GM18508 (cell line): ENCODE measurements at regions not wholly inside any gene's neighbourhood (a gene's known extent, or its start where the extent isn't known, plus 50 kb on each side); places are given as distances from the start of the nearest gene placed in this dataset.

Experiments
- ATAC-seq: cut with Tn5 transposase; IDR thresholded peaks from one replicate; pipeline ENCODE4 v1.9.1; 2021; ENCODE audit warnings: moderate number of reproducible peaks; ENCODE audit not compliant: insufficient read depth, unreplicated experiment

DNA sequence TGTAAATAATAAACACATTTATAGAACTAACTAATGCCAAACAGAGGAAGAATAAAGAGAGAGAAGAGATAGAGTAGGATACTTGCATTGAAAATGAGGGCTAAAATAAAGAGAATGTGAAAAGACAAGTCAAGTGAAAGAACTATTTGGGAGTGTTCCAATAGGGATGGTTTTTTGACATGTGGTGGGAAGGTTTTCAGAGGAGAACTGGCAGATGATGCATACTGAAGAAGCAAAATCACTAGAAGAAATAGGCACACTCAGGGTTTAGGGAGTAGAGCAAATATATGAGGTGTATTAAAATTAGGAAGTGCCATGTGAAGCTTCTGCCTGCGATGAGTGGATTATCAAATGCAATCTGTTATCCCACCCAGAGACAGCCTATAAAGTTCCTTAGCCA lies 744.8 kb downstream of the REEP3 start:
- no peak for ATAC-seq

DNA sequence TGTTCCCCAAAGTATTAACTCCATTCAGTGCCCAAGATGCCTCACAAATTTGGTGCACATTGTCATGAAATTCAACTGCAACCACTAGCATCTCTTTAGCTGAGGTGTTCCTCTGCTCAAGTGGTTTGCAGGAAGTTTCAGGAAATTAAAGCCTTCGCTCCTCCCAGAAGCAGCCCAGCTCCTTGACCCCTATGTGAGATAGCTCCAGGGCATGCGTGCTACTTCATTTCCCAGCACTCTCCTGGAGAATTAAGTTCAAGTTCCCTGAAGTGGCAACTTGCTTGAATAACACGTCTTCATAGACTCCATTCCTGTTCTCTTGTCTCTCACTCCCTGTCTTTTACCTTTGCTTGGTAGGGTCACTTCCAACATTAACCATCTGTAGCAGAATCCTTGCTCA lies 750.3 kb downstream of the REEP3 start:
- ATAC-seq: no peak

DNA sequence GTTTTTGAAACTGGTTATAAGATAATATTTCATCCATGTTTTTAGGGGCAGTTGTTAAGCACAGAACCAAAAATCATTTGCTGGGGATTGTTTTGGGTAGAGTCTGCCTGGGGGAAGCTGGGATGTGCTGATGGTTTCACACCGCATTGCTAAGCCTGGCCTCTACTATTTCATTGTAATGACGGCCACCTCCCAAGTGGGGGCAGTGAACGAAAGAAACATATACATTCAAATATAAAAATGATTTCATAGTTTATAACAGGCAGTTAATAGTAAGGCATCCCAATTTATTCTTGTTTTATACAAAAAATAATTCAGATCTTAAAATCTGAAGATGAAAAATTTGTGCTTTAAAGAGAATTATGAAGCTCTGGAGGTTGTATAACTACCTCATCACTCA lies 750.8 kb downstream of the REEP3 start:
- no peak for ATAC-seq

DNA sequence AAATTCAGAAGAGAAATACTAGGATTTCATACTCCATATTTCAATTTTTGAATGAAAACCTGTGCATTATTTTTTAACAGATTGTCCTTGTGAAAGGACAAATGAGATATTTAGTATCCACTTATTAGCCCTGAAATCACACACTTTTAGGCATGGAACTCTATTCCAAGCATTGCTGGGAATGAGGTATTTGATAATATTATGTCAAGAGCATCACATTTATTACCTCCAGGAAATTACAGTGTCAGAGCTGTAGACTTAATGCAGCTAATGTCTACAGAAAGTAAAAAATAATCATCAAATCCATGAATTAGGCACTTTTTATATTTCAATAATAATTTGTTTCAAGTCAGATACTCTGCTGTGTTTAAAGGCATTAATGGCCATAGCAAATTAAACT lies 753.8 kb downstream of the REEP3 start:
- no peak for ATAC-seq

DNA sequence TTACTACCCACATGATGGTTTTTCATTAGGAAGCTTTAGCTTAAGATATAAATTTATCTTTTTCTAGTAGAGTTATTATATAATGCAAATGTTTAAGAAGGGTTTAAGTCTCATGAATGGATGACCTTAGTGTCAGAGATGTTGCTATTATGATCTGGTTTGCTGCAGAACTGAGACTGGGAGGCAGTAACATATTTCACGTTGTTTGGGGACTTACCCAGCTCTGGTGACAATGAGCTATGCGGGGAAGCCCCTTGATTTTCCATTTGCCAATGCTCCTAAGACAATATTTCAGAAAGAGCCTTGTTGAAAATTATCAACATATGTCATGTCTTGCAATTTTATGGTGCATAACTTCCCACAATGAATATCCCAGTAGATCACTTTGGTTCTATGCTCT lies 754.6 kb downstream of the REEP3 start:
- ATAC-seq: peak; percentile 54

DNA sequence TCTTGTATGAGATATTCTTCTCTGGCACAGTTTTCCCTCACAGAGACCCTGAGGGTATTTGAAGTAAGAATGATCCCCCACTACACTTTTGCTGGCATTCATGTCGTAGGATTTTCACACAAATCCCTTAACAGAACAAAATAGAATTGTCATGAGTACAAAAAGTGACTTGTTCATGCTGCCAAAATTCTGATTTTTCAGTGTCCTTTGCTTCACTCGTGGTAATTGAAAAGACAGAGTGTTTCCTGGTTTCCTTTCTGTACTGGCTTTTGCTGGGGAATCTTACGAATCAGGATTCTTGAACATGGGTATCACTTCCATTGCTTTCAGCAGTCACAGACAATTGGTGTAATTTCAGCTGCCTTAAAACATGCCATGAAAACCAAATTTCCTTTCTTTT lies 756.3 kb downstream of the REEP3 start:
- no peak for ATAC-seq

DNA sequence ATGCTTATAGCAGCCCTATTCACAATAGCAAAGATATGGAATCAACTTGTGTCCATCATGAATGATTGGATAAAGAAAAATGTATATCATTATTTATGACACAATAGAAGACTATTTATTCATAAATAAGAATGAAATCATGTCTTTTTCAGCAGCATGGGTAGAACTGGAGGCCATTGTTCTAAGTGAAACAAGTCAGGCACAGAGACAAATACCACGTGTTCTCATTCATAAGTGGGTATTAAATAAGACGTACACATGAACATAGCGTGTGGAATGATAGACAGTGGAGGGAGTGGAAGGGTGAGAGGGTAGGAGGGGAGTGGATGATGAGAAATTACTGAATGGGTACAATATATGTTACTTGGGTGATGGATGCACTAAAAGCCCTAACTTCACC lies 762.4 kb downstream of the REEP3 start:
- no peak for ATAC-seq

DNA sequence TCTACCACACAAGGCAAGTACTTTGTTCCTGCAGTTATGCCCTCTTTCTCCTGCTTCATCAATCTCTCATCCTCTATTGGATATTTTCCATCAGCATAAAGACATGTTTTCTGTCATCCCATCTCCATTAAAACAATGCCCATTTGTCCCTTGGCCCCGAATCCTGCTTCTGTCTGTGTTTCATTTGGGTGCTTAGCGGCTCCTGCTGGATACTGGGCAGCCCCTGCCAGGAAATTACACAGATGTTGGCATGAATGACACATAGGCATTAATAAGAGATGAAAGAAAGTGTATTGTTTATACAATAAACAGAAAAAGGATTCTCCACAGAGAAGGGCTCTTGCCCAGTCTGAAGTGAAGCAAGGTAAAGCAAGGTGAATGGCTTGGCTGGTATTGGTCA lies 765.3 kb downstream of the REEP3 start:
- no peak for ATAC-seq

DNA sequence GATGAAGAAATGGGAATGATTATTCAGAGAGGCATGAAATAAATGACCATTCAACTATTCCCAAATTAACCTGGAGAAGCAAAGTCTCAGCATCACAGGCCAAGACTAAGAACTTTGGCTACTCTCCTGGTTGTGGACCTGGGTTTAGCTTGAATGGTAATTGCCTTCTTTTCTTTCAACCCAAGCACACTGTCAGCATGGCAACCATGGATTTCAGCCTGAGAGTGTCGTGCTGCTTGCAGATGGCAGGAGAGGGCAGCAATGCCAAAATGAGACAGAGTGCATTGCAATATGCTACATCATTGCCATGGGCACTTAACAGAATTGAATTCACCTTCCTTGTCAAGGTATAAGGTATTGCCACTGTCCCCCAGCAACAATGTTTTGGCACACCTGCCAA lies 767.2 kb downstream of the REEP3 start:
- no peak for ATAC-seq

DNA sequence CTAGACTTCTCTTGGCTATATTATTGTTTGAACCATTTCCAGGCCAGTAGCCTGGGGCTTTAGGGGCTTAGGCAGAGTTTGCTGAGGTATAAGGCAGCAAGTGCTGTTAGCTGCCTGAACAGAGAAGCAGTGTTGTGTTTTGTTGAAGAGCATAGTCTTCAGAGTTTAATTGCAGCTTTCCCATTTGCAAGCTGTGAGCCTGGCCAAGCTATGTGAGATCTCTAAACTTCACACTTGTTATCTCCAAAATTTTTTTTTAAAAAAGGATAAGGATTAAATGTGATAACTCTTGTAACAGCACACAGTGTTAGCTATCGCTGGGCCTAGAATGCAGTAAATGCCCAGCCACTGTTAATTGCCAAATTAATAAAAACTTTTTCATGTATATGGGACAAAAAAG lies 782.4 kb downstream of the REEP3 start:
- no peak for ATAC-seq

DNA sequence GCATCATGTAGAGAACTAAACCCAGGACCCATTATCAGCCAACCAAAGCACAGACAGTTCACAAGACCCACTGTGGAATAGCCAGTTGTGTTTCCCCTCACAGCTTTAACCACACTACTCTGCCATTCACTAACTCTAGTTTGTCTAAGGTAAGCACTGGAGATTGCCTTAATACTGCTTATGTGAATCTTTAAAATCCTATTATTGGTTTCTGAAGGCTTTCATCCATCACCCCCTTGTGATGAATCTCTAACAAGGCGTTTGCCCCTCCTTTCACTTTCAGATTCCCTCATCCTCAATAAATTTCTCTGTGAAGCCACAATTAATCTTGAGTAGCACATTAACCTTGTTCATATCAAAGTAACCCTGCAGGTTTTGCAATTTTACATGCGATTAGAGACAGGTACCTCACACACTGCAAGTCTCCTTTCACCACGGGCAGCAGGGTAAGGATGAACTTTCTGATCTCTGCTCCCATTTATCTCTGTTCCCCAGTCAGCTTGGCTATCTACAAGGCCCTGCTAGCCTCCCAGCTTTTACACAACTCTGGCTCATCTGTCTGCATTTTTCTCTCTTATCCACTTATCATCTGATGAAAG lies 785.6 kb downstream of the REEP3 start:
- ATAC-seq: no peak

DNA sequence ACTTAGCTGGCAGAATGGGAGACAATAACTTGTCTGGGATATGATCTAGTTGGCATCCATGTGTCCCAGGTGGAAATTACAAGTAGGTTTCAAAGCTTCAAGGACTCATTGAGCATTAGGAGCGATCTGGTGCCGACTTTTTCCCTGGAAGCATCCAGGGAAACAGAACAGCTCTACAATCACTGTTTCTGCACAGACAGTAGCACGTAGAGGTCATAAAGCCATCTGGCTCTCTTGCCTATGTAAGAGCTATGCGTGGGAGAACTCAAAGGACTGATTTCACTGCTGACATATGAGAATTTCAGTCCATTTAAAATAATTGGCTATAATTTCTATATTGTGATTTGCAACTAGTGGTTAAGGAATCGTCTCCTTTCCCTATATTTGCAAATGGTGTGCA lies 791.7 kb downstream of the REEP3 start:
- no peak for ATAC-seq

DNA sequence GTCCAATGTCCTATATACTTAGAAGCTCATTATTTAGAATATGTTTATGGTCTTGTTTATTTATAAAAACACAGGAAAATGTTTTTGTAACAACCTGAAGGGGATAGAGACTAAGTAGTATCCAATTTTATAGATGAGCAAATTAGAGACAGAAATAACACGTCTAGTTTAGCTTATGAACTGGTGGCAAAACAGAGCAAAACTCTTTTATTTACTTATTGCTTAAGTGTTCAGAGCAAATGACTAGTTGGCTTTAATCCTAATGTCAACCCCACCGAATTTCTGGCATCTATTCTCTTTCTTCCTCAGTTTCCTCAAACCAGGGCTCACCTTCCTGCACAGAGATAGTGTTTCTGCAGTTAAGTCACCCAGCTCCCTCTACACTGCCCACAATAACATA lies 792.8 kb downstream of the REEP3 start:
- ATAC-seq: no peak

DNA sequence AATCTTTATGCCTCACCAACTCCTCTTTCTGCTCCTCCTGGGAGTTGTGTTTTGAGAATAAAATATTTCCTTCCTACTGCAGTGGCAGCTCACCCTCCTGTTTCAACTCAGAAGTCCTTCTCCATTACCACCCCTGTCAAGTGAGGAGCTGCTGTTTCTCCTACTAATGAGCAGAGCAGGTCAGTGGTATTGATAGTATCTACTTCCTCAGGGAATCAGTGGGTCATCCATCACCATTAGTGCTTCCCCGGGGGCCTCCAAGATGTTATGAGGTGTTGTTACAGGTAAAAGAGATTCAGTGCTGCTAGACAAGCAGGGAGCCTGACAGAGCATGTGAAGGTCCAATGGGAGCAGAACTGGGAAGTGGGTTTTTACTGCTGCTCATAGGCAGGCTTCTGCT lies 795.2 kb downstream of the REEP3 start:
- no peak for ATAC-seq

DNA sequence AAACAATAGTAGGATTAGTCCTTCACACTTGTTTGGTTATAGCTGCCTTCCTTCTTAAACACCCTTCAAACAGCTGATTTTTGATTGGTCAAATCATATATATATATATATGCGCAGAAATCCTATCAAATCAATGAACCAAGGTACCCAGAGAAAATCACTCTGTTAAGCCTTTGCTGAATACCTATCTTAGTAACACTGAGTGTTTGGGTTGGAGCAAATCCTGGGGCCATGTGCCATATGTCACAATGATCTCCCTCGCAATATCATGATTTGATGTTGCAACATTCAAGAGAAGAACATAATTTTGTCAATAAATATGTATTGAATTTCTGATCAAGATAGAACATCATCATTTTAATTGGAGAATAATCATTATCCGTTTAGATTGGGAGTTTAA lies 795.6 kb downstream of the REEP3 start:
- no peak for ATAC-seq

DNA sequence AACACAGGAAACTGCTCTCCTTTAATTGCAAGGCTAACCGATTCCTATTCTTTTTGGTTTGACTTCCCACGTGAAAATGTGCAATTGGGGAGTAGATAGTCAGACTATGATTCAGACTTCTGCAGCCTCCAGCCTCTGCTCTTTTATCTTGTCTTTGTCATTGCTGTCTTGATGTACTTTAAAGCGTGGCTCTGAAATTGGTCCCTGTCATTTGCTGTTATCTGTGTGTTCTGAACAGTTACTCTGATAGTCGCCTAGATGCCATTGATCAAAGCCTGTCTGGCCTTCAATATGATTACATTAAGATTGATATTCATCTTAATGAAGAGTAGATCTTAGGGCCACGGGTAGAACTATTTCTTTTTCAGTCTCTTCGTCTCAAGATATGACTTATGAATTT lies 799.2 kb downstream of the REEP3 start:
- no peak for ATAC-seq

DNA sequence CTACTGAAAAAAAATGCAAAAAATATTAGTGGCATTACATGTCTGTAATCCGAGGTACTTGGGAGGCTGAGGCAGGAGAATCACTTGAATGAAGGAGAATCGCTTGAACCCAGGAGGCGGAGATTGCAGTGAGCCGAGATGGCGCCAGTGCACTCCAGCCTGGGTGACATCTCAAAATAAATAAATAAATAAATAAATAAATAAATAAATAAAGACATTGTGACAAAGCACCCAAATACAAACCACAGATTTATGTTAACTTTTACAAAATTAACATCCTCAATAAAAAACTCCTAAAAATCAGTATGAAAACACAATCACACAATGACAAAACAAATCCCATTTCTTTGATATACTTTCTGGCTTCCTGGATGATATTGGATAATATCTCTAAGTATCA lies 808.3 kb downstream of the REEP3 start:
- ATAC-seq: no peak

DNA sequence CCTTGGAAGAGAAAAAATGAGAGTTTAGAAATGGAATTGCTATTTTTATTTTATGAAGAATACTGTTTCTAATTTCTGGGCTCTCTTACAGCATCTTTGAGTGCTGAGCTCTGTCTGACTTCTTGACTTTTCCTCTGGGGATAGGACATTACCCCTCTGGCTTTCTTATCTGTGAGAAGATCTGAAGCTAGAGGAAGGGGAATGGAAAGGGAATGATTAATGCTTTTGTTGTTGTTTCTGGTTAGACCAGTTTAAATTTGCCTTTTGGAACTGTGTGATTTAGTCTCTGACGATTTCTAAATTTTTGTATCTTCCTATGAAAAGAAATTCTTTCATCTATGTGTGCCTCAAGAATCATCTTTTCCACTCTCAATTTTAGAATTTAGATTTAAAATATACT lies 811.4 kb downstream of the REEP3 start:
- no peak for ATAC-seq

DNA sequence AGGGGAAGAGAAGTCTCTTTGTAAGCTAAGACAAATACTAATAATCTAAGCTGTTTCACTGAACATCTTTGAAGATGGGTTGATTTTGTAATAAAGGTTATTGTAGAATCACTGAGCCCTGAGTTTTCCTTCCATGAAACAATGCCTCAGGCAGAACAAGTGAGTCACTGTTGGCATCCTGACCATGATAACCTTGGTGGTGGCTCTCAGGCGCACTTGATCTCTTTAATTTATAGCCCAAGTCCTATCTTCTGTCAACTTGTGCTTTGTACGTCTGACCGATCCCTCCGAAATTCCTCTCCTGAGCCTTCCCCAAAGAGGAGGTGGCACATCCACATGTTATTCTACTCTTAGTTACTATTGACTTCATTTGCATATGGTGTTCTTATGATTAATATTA lies 812.9 kb downstream of the REEP3 start:
- no peak for ATAC-seq

DNA sequence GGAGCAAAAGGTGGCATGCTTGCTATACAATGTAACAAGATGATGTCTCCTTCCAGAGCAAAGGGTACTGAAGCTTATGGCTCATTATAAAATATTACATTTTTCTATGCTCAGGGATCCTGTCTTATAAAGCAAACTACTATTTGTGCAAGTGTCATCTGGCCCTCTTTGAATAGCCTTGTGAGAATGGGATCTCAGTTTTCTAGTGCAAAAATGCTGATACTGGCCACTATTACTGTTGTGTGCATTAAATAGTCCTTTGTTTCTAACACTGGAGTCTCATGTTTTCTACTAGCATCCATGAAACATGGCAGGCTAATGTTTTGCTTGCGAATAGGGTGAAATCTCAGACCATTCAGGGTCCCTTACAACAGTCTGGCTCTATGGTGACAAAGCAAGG lies 823.0 kb downstream of the REEP3 start:
- ATAC-seq: no peak

DNA sequence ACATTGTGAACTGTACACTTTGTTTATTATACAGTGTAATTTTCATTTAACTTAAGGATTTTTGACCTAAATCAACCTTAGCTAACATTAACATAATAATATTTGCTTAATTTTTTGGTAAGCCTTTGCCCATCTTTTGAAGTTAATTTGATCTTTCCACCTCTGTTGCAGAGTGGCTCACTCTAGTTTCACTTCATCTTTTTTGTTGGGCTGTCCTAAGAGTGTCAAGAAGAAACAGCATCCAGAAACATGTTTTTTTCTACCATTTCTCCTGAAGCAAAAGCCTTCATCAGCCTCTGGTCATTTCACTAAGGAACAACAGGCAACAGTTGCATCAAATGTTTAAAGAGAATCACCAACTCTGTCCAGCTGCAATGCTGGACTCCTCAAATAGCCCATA lies 824.7 kb downstream of the REEP3 start:
- ATAC-seq: no peak

DNA sequence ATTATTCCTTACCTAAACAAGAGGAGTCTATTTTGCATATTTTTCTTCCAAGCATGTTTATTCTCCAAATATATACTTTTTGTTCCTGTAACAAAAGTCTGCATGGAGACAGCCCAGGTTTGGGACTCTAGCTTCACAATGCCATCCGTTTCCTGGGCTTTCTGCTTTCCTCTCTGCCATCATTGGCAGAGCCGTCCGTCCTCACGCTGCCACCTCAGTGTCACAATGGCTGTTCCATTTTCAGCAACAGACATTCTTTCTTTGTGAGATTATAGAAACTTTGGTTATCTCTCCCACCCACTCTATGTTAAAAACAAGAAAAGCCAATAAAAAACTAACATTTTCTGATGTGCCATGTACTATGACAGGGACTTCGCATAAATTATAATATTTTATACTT lies 825.2 kb downstream of the REEP3 start:
- no peak for ATAC-seq

DNA sequence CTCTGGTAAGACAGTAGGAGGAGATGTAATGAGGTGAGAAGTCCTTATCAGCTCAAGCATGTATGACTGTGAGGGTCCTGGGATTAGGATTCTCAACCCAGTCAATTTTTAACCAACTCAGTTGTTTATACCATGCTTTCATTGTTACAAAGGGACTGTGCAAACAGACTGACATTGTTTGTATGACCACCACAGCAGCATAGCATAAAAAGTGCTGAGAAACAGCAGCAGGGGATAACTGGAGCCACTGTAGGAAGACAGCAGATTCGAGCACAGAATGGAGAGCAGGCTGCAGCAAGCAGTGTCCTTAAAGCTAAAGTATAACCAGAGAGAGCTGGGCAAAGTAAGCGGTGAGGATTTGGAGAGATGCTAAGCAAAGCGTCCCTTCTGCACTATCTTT lies 829.5 kb downstream of the REEP3 start:
- ATAC-seq: no peak
